Esophagus squamous epithelium (tissue), 5 donors: ENCODE measurements at regions not wholly inside any gene's neighbourhood (a gene's known extent, or its start where the extent isn't known, plus 50 kb on each side); places are given as distances from the start of the nearest gene placed in this dataset.

Source experiments
- DNase-seq: peaks from one replicate; lab custom pipeline; 2025; lab: John Stamatoyannopoulos, UW
- H3K27ac ChIP-seq, 4 donors: fragments of 200-600 bp; sonication (generic); one replicate each; pipeline ENCODE4 v1.5.1; 2016 to 2019; ENCODE audit warnings: mild to moderate bottlenecking in 1 of 4
- H3K27me3 ChIP-seq, 4 donors: fragments of 200-600 bp; sonication (generic); 1 replicate in 3 of 4; 2 replicates in 1 of 4; pipeline versions ENCODE4 v1.5.1 to v1.6.0; 2017 to 2021; ENCODE audit warnings: antibody characterized with exemption in 1 of 4
- H3K36me3 ChIP-seq, 3 donors: fragments of 200-600 bp; sonication (generic); one replicate each; pipeline ENCODE4 v1.5.1; 2016 to 2019
- H3K4me1 ChIP-seq, 3 donors: fragments of 200-600 bp; sonication (generic); one replicate each; pipeline ENCODE4 v1.5.1; 2017 to 2019
- H3K4me3 ChIP-seq, 4 donors: fragments of 200-600 bp; sonication (generic); 1 replicate in 3 of 4; 2 replicates in 1 of 4; pipeline ENCODE4 v1.5.1; 2016 to 2019; ENCODE audit warnings: mild to moderate bottlenecking in 2 of 4, moderate library complexity in 1 of 4
- H3K9me3 ChIP-seq, 3 donors: fragments of 200-600 bp; sonication (generic); one replicate each; pipeline ENCODE4 v1.5.1; 2016 to 2019
- CTCF ChIP-seq, 6 experiments: fragments of 450-650 bp in 4 of 6; fragments of 200-600 bp in 2 of 6; sonication (generic) in 2 of 6; IDR thresholded peaks; one replicate each; pipeline ENCODE4 v1.5.1; 2016 to 2019; ENCODE audit warnings: antibody characterized with exemption in 6 of 6, mild to moderate bottlenecking in 4 of 6, moderate library complexity in 4 of 6
- POLR2A ChIP-seq, 4 donors: fragments of 450-650 bp; IDR thresholded peaks; one replicate each; pipeline ENCODE4 v1.6.1; 2017; ENCODE audit warnings: antibody characterized with exemption in 4 of 4, mild to moderate bottlenecking in 4 of 4, moderate library complexity in 3 of 4
- WGBS, 2 donors: methylation state at CpG; one replicate each; pipeline ENCODE4 v1.1.5; 2018; 5-methylcytosine and 5-hydroxymethylcytosine counted together
- intact Hi-C: fragments of 100-400 bp; cut with DNase I; formaldehyde crosslinking; loops from one replicate; pipeline ENCODE4 v1.15.0; 2022
- donor health status: DM: yes; HTN: yes; CAD: no.

DNA sequence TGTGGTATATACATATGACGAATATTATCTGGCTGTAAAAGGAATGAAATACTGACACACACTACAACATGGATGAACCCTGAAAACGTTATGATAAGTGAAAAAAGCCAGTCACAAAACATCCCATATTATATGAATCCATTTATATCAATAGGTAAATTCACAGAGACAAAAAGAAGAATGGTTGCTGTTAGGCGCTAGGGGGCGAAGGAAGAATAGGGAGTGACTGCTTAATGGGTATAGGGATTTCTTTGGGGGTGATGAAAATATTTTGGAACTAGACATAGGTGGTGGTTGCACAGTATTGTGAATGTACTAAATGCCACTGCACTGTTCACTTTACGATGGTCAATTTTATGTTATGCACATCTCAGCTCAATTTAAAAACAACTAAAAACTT is 96.4 kb upstream of the EGFL6 start:
- no peak overlapping the region for H3K4me3 ChIP-seq
- H3K27ac ChIP-seq, result peak overlapping the region in 2 of 4 donors; percentile 46 to 66
- H3K9me3 ChIP-seq, result no peaks in the 10 kb centered on the region
- peaks cover 0 to 4% (median 0%) of the 10 kb centered on the region in 3 donors for H3K4me1 ChIP-seq
- H3K27me3 ChIP-seq, result no peaks in the 10 kb centered on the region
- WGBS, 2 donors, result 45 to 75% methylated on average over 5 of the region's 5 CpGs
- intact Hi-C loops, result no loop called here
- TF ChIP-seq POLR2A (IDR thresholded peaks at IDR 0.05) (no peak), CTCF (IDR thresholded peaks at IDR 0.05) (no peak)
- H3K36me3 ChIP-seq, result no peaks in the 10 kb centered on the region
- DNase-seq, result no peak

GRCh38 chrX:13471269-13471668 is 98.1 kb upstream of the EGFL6 start:
- Histone ChIP-seq H3K36me3 (no peaks in the 10 kb centered on the region), H3K4me1 (peaks cover 0 to 4% (median 0%) of the 10 kb centered on the region in 3 donors), H3K9me3 (no peaks in the 10 kb centered on the region), H3K27me3 (no peaks in the 10 kb centered on the region), H3K27ac (no peak overlapping the region), H3K4me3 (no peak overlapping the region)
- TF ChIP-seq POLR2A (IDR thresholded peaks at IDR 0.05) (no peak), CTCF (IDR thresholded peaks at IDR 0.05) (no peak)
- 53 to 90% methylated on average over 1 to 3 of the region's 3 CpGs for WGBS, 2 donors
- DNase-seq, result no peak
- intact Hi-C loops, result no loop called here

GRCh38 chrX:13470685-13470977 is 98.8 kb upstream of the EGFL6 start:
- H3K9me3 ChIP-seq, result no peaks in the 10 kb centered on the region
- WGBS, 2 donors, result 64 to 78% methylated on average over 3 of the region's 3 CpGs
- H3K4me3 ChIP-seq, result no peak overlapping the region
- TF ChIP-seq CTCF (IDR thresholded peaks at IDR 0.05), result no peak
- no peak for TF ChIP-seq POLR2A (IDR thresholded peaks at IDR 0.05)
- H3K4me1 ChIP-seq, result peaks cover 0 to 4% (median 0%) of the 10 kb centered on the region in 3 donors
- no peaks in the 10 kb centered on the region for H3K27me3 ChIP-seq
- no peak overlapping the region for H3K27ac ChIP-seq
- intact Hi-C loops, result no loop called here
- no peaks in the 10 kb centered on the region for H3K36me3 ChIP-seq
- DNase-seq, result no peak

DNA sequence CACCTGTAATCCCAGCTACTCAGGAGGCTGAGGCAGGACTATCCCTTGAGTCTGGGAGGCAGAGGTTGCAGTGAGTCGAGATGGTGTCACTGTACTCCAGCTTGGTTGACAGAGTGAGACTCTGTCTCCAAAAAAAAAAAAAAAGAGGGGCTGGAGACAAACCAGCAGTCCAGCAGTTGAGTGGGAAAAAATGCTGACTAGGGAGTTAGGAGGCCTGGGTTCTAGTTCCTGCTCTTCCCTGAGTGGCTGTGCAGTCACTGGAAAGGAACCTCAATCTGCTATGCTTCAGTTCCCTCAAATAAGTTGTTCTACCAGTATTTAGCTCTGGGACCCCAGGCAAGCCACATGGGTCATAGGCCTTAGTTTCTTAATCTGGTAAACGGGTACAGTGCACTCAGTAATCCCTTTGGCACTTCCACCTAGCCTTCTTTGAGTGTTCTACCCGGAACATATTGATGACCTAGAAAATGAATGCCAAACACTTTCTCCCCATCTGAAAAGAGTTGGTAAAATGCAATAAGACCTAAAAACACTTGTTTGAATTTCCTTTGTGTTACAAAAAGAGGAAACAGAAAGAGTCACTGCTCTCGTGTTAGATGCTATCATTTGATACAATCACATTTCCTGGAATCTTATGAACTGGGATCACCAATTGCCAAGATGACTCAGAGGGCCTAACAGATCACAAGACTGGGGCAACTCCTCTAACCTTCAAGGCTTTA is 99.3 kb upstream of the EGFL6 start:
- Histone ChIP-seq H3K4me3 (no peak overlapping the region), H3K4me1 (peaks cover 0 to 4% (median 0%) of the 10 kb centered on the region in 3 donors), H3K27ac (peak overlapping the region in 1 of 4 donors; percentile 24), H3K36me3 (no peaks in the 10 kb centered on the region), H3K9me3 (no peaks in the 10 kb centered on the region), H3K27me3 (no peaks in the 10 kb centered on the region)
- intact Hi-C loops, result no loop called here
- no peak for TF ChIP-seq CTCF (IDR thresholded peaks at IDR 0.05)
- TF ChIP-seq POLR2A (IDR thresholded peaks at IDR 0.05), result no peak
- no peak for DNase-seq
- 0 to 47% methylated on average over 1 to 4 of the region's 4 CpGs for WGBS, 2 donors

DNA sequence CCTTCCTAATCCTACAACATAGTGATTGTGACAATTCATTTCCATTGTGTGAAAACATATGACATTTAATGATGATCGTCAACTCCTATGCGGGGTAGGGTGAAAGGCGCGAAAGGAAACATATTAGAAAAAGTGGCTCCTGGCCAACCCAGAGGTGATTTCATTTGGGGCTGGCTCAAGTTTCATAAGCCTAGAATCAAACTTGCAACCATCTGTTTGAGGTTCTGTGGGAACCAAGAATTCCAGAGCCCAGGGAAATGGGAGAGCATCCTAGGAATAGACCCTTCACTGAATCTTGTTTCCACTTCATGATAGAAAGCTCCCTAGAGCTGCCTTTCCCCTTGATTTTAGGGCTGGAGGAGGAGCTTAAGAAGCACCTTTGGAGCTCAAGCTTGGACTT is 101.3 kb upstream of the EGFL6 start:
- WGBS, 2 donors, result 94 to 100% methylated on average over 1 to 4 of the region's 4 CpGs
- peaks cover 0 to 4% (median 0%) of the 10 kb centered on the region in 3 donors for H3K4me1 ChIP-seq
- H3K9me3 ChIP-seq, result no peaks in the 10 kb centered on the region
- H3K4me3 ChIP-seq, result no peak overlapping the region
- no peak for TF ChIP-seq POLR2A (IDR thresholded peaks at IDR 0.05)
- no peak for TF ChIP-seq CTCF (IDR thresholded peaks at IDR 0.05)
- intact Hi-C loops, result no loop called here
- H3K27ac ChIP-seq, result no peak overlapping the region
- no peaks in the 10 kb centered on the region for H3K36me3 ChIP-seq
- no peak for DNase-seq
- no peaks in the 10 kb centered on the region for H3K27me3 ChIP-seq
